Gastroesophageal sphincter (tissue), 4 donors: ENCODE measurements at regions not wholly inside any gene's neighbourhood (a gene's known extent, or its start where the extent isn't known, plus 50 kb on each side); places are given as distances from the start of the nearest gene placed in this dataset.

Experiments used
- ATAC-seq: fragments of 150-250 bp; one replicate; pipeline ENCODE4 v1.9.1; 2016; ENCODE audit warnings: mild to moderate bottlenecking, moderate library complexity
- H3K27ac ChIP-seq, 4 donors: fragments of 200-600 bp; sonication (generic) in 3 of 4; 1 replicate in 3 of 4; 2 replicates in 1 of 4; pipeline ENCODE4 v1.5.1; 2016 to 2019
- H3K27me3 ChIP-seq: fragments of 200-600 bp; sonication (generic); one replicate; pipeline ENCODE4 v1.5.1; 2019
- H3K36me3 ChIP-seq, 2 donors: fragments of 200-600 bp; sonication (generic); one replicate each; pipeline ENCODE4 v1.5.1; 2019; ENCODE audit warnings: control low read depth in 1 of 2
- H3K4me1 ChIP-seq, 3 donors: fragments of 200-600 bp; sonication (generic); 1 replicate in 2 of 3; 2 replicates in 1 of 3; pipeline ENCODE4 v1.5.1; 2016 to 2019; ENCODE audit warnings: control low read depth in 2 of 3
- H3K4me3 ChIP-seq, 2 donors: fragments of 200-600 bp; sonication (generic); one replicate each; pipeline ENCODE4 v1.5.1; 2019; ENCODE audit warnings: mild to moderate bottlenecking in 1 of 2, moderate library complexity in 1 of 2
- H3K9me3 ChIP-seq, 3 donors: fragments of 200-600 bp; sonication (generic); one replicate each; pipeline ENCODE4 v1.5.1; 2017 to 2019; ENCODE audit warnings: control low read depth in 2 of 3
- EP300 ChIP-seq: sonication (generic); formaldehyde crosslinking; IDR thresholded peaks from one replicate; pipeline ENCODE4 v1.6.1; 2017; ENCODE audit warnings: antibody characterized with exemption, mild to moderate bottlenecking
- POLR2A ChIP-seq, 2 donors: fragments of 450-650 bp; IDR thresholded peaks; one replicate each; pipeline ENCODE4 v1.6.1; 2017; ENCODE audit warnings: antibody characterized with exemption in 2 of 2, mild to moderate bottlenecking in 2 of 2, moderate library complexity in 1 of 2
- POLR2AphosphoS5 ChIP-seq: sonication (generic); formaldehyde crosslinking; IDR thresholded peaks from one replicate; pipeline ENCODE4 v1.6.1; 2017; ENCODE audit warnings: antibody characterized with exemption
- WGBS, 2 donors: methylation state at CpG; one replicate each; pipeline ENCODE4 v1.1.5; 2018; ENCODE audit warnings: low coverage in 1 of 2; 5-methylcytosine and 5-hydroxymethylcytosine counted together
- TF ChIP-seq, protein P1 (sequence below), 4 experiments: fragments of 200-600 bp in 2 of 4; fragments of 450-650 bp in 2 of 4; sonication (generic) in 1 of 4; IDR thresholded peaks; one replicate each; pipeline ENCODE4 v1.5.1; 2017 to 2019; ENCODE audit warnings: antibody characterized with exemption in 4 of 4, mild to moderate bottlenecking in 2 of 4, moderate library complexity in 2 of 4

DNA sequence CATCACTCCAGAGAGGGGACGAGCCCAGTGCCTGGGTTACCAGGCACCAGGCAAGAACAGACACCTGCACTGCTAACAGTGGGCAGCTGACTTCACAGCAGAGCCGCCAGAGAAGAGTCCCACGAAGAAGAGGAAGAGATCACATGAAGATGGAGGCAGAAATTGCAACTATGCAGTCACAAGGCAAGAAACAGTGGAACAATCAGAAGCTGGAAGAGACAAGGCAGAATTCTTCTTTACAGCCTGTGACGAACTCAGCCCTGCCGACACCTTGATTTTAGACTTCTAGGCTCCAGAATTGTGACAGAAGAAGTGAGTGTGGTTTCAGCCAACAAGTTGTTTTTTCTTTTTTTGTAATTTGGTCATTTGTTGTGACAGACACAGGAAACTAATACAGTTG is 59.2 kb downstream of the IL12A start:
- WGBS, 2 donors = 64 to 77% methylated on average over 3 to 4 of the region's 5 CpGs
- no peak for ATAC-seq
- H3K27ac ChIP-seq = no peak overlapping the region
- H3K4me1 ChIP-seq = peaks cover 0 to 23% (median 0%) of the 10 kb centered on the region in 3 donors
- no peaks in the 10 kb centered on the region for H3K27me3 ChIP-seq
- no peak overlapping the region for H3K4me3 ChIP-seq
- no peaks in the 10 kb centered on the region for H3K9me3 ChIP-seq
- no peak for TF ChIP-seq POLR2A (IDR thresholded peaks at IDR 0.05)
- TF ChIP-seq, protein P1, sequence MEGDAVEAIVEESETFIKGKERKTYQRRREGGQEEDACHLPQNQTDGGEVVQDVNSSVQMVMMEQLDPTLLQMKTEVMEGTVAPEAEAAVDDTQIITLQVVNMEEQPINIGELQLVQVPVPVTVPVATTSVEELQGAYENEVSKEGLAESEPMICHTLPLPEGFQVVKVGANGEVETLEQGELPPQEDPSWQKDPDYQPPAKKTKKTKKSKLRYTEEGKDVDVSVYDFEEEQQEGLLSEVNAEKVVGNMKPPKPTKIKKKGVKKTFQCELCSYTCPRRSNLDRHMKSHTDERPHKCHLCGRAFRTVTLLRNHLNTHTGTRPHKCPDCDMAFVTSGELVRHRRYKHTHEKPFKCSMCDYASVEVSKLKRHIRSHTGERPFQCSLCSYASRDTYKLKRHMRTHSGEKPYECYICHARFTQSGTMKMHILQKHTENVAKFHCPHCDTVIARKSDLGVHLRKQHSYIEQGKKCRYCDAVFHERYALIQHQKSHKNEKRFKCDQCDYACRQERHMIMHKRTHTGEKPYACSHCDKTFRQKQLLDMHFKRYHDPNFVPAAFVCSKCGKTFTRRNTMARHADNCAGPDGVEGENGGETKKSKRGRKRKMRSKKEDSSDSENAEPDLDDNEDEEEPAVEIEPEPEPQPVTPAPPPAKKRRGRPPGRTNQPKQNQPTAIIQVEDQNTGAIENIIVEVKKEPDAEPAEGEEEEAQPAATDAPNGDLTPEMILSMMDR (IDR thresholded peaks at IDR 0.05) = no peak
- no peak for TF ChIP-seq POLR2AphosphoS5
- no peak for TF ChIP-seq EP300
- H3K36me3 ChIP-seq = no peaks in the 10 kb centered on the region

DNA sequence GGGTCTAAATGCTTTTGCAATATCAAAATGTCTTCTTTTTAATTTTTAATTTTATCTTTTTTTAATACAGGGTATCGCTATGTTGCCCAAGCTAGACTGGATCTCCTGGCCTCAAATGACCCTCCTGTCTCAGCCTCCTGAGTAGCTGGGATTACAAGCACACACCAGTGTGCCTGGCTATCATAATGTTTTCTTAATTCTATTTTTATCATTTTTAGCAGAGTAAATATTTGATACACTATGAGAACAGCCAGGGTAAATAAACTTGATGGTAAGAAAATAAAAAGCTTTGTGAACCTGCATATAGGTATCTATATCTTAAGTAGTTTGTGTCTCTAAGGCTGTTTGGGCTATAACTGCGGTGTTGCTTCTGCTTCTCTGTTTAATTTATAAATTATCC is 60.4 kb downstream of the IL12A start:
- no peaks in the 10 kb centered on the region for H3K36me3 ChIP-seq
- H3K4me3 ChIP-seq = no peak overlapping the region
- WGBS, 2 donors = 33 to 81% methylated on average over 2 of the region's 2 CpGs
- no peak for ATAC-seq
- H3K27me3 ChIP-seq = no peaks in the 10 kb centered on the region
- no peak for TF ChIP-seq POLR2AphosphoS5
- TF ChIP-seq, protein P1 (IDR thresholded peaks at IDR 0.05) = no peak
- TF ChIP-seq EP300 = no peak
- TF ChIP-seq POLR2A (IDR thresholded peaks at IDR 0.05) = no peak
- no peaks in the 10 kb centered on the region for H3K9me3 ChIP-seq
- peaks cover 0 to 27% (median 0%) of the 10 kb centered on the region in 3 donors for H3K4me1 ChIP-seq
- peak overlapping the region in 1 of 4 donors; percentile 42 for H3K27ac ChIP-seq

DNA sequence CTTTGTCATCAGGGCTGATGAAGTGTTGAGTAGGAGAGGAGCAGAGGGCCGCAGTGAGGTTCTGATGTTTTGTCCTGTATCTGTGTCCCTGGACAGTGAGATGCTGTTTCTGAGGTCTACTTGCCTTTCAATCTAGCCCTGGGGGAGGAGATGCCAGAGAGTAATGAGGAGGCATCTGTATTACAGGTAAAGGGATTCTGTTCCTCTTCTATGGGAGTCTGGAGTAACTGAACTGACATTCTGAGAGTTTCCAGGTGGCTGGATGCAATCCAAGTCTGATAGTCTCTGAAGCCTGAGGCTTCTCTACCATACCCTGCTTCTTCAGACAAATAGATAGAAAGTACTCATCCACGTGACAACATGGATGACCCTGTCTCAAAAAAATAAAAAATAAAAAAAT is 60.9 kb downstream of the IL12A start:
- no peaks in the 10 kb centered on the region for H3K36me3 ChIP-seq
- no peak overlapping the region for H3K4me3 ChIP-seq
- H3K27ac ChIP-seq = peak overlapping the region in 1 of 4 donors; percentile 42
- no peaks in the 10 kb centered on the region for H3K27me3 ChIP-seq
- TF ChIP-seq POLR2AphosphoS5 = no peak
- TF ChIP-seq POLR2A (IDR thresholded peaks at IDR 0.05) = no peak
- TF ChIP-seq, protein P1 (IDR thresholded peaks at IDR 0.05) = no peak
- TF ChIP-seq EP300 = no peak
- 63 to 69% methylated on average over 1 to 2 of the region's 2 CpGs for WGBS, 2 donors
- no peaks in the 10 kb centered on the region for H3K9me3 ChIP-seq
- peaks cover 0 to 27% (median 0%) of the 10 kb centered on the region in 3 donors for H3K4me1 ChIP-seq
- no peak for ATAC-seq

DNA sequence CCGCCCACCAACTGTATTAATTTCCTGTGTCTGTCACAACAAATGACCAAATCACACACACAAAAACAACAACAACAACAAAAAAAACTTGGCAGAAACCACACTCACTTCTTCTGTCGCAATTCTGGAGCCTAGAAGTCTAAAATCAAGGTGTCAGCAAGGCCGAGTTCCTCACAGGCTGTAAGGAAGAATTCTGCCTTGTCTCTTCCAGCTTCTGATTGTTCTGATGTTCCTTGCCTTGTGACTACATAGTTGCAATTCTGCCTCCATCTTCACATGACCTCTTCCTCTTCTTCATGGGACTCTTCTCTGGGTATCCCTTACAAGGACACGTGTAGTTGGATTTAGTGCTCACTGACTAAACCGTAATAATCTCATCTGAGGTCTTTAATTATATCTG is 61.4 kb downstream of the IL12A start:
- WGBS, 2 donors = 78 to 87% methylated on average over 5 of the region's 5 CpGs
- ATAC-seq = no peak
- Histone ChIP-seq H3K4me3 (no peak overlapping the region), H3K36me3 (no peaks in the 10 kb centered on the region), H3K27ac (no peak overlapping the region), H3K4me1 (peaks cover 0 to 27% (median 0%) of the 10 kb centered on the region in 3 donors), H3K27me3 (no peaks in the 10 kb centered on the region), H3K9me3 (no peaks in the 10 kb centered on the region)
- TF ChIP-seq POLR2A (IDR thresholded peaks at IDR 0.05) = no peak
- TF ChIP-seq, protein P1 (IDR thresholded peaks at IDR 0.05) = no peak
- TF ChIP-seq POLR2AphosphoS5 = no peak

DNA sequence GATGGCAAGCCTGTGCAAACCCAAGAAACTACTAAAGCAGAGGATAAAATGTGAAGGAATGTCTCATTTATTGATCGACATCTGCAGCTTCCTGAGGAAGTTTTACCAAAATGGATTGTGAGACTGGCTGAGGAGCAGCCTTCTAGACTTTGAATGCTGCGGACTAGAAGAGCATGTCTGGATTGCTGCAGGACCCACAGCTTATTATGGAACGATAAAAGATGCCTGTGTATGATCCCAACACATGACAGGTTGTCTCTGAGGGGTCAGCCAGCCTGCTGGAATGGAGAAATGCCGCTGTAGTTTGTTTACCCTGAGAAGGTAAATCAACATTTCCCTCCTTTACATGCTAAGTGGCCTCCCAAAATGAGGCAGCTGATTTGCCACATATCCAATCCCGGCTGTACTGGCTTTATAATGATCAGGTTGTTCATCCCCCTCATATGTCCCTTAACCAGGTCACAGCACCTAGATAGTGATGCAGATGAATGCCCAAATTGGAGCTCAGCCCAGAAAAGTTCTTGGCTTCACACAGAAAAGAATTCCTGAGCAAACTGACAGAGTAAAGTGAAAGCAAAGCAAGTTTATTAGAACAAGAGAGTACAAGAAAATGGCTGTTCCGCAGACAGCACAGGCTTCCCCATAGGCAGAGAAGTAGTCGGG is 63.9 kb downstream of the IL12A start:
- peak overlapping the region in 3 of 4 donors; percentile 35 to 45 (median 38) for H3K27ac ChIP-seq
- peak; percentile 17 for ATAC-seq

More for the DNA sequence above, 63.9 kb downstream of the IL12A start:
- H3K27me3 ChIP-seq = no peaks in the 10 kb centered on the region
- no peaks in the 10 kb centered on the region for H3K36me3 ChIP-seq
- H3K4me1 ChIP-seq = peaks cover 0 to 27% (median 0%) of the 10 kb centered on the region in 3 donors
- peak overlapping the region; percentile 27 to 29 for H3K4me3 ChIP-seq
- no peaks in the 10 kb centered on the region for H3K9me3 ChIP-seq
- WGBS, 2 donors = 26 to 33% methylated on average over 6 to 7 of the region's 7 CpGs
- TF ChIP-seq EP300 (no peak), POLR2AphosphoS5 (no peak), POLR2A (IDR thresholded peaks at IDR 0.05) (no peak)
- TF ChIP-seq, protein P1 (IDR thresholded peaks at IDR 0.05) = no peak
